ENCODE measurements at regions not wholly inside any gene's neighbourhood (a gene's known extent, or its start where the extent isn't known, plus 50 kb on each side); places are given as distances from the start of the nearest gene placed in this dataset.

- H3K9ac ChIP-seq (ENCODE audit: control insufficient read depth, insufficient read depth, low read length), result no peak overlapping the region
- no TSS peak for BruUV-seq (replicated peaks)
- H2AFZ ChIP-seq (ENCODE audit: control insufficient read depth, low read depth, low read length), result no peak overlapping the region
- DNase-seq (ENCODE audit: low read depth, low spot score) (no peak), FAIRE-seq (no peak), ATAC-seq (no peak)
- no peak overlapping the region for H3K4me3 ChIP-seq
- ChIA-PET SMC1A (ENCODE audit: uncharacterized antibody, unreplicated experiment) (interaction anchor here (1.0 to 1.7 kb wide), 3 partner anchors 8 to 75 kb away, joined by 3 to 7 read pairs (median 6); no protein-coding TSS in a partner anchor), RAD21 (ENCODE audit: unreplicated experiment) (interaction anchor here (1.5 kb wide), 1 partner anchor 9 kb away, joined by 3 read pairs; no protein-coding TSS in a partner anchor), POLR2A (no interaction called here), CTCF (interaction anchor here (0.6 to 0.8 kb wide), 2 partner anchors 11 to 81 kb away, joined by 3 read pairs; no protein-coding TSS in a partner anchor)
- H3K79me2 ChIP-seq (ENCODE audit: control insufficient read depth, insufficient read depth, low read length), result no peaks in the 10 kb centered on the region
- no peaks in the 10 kb centered on the region for H4K20me1 ChIP-seq (ENCODE audit: control insufficient read depth, insufficient read depth)
- H3K27ac ChIP-seq (ENCODE audit: control insufficient read depth, insufficient read depth), result no peak overlapping the region
- H3K9me3 ChIP-seq (replicated peaks; ENCODE audit: control insufficient read depth, insufficient read depth, low read length), result no peaks in the 10 kb centered on the region
- WGBS (ENCODE audit: insufficient coverage, insufficient replicate concordance, low lambda C conversion rate, missing lambda C conversion rate), result 15% methylated on average over 2 of the region's 2 CpGs
- in situ Hi-C loops (cut with MboI), result no loop called here
- H3K4me1 ChIP-seq (ENCODE audit: control insufficient read depth, insufficient read depth, low read length), result no peaks in the 10 kb centered on the region
- intact Hi-C loops (cut with micrococcal nuclease; ENCODE audit: unreplicated experiment), result no loop called here
- H3K4me2 ChIP-seq (ENCODE audit: control insufficient read depth, insufficient read depth), result no peak overlapping the region
- H3K36me3 ChIP-seq (ENCODE audit: control insufficient read depth in 2 of 2, insufficient read depth in 2 of 2, low read length in 1 of 2), result no peaks in the 10 kb centered on the region
- H3K27me3 ChIP-seq (replicated peaks in 1 of 2; ENCODE audit: control insufficient read depth in 2 of 2, insufficient read depth in 2 of 2, low read length in 1 of 2), result no peaks in the 10 kb centered on the region
- TF ChIP-seq IRF4 (IDR thresholded peaks at IDR 0.05; ENCODE audit: low read depth, low read length), result no peak
- TF ChIP-seq RELB (IDR thresholded peaks at IDR 0.05; ENCODE audit: low read depth), result no peak
- TF ChIP-seq ZNF592 (IDR thresholded peaks at IDR 0.05), result no peak
- no peak for TF ChIP-seq NBN (IDR thresholded peaks at IDR 0.05)
- no peak for TF ChIP-seq ZNF622 (IDR thresholded peaks at IDR 0.05)
- no peak for TF ChIP-seq SIN3A (IDR thresholded peaks at IDR 0.05; ENCODE audit: low read depth, low read length)
- no peak for TF ChIP-seq E2F4 (IDR thresholded peaks at IDR 0.05; ENCODE audit: low read depth, low read length)
- TF ChIP-seq SMC3 (IDR thresholded peaks at IDR 0.05; ENCODE audit: borderline replicate concordance, low read length), result no peak
- no peak for TF ChIP-seq ZBTB33 (IDR thresholded peaks at IDR 0.05)
Measured at GRCh38 chr2:82259551-82259950, 1955.0 kb upstream of the LRRTM1 start.
